ENCODE measurements at regions not wholly inside any gene's neighbourhood (a gene's known extent, or its start where the extent isn't known, plus 50 kb on each side); places are given as distances from the start of the nearest gene placed in this dataset.

DNA sequence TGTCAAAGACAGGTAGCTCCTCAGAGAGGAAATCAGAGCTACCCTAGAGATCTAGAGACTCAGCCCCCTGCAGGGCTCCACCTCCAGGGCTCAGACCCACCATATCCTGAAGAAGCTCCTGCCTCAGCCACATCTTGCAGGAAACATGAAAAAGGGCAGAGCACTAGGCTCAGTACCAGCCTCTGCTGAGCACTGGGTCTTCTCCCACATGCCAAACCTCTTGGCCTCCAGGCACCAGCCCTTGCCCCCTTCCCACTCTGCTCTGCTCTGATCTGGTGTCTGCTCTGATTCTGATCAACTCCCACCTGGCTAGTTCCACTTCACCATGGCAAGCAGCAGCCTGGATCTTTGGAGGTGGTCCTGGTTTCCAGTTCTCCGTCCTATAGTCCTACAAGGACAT is 114.3 kb upstream of the SLC66A3 start:
- no peak for DNase-seq (ENCODE audit: extremely low spot score)
- ChIA-PET CTCF (no interaction called here), POLR2A (no interaction called here)
- TF ChIP-seq SUZ12 (IDR thresholded peaks at IDR 0.05) (no peak), FOXM1 (IDR thresholded peaks at IDR 0.05; ENCODE audit: borderline replicate concordance) (no peak), FOXA1 (IDR thresholded peaks at IDR 0.05) (no peak), ARNT (IDR thresholded peaks at IDR 0.05) (no peak), L3MBTL2 (conservative IDR thresholded peaks at IDR 0.05) (no peak), CTBP1 (IDR thresholded peaks at IDR 0.05; ENCODE audit: borderline replicate concordance) (no peak), ZNF384 (IDR thresholded peaks at IDR 0.05) (no peak), ELF4 (IDR thresholded peaks at IDR 0.05) (no peak), TARDBP (IDR thresholded peaks at IDR 0.05) (no peak), FOXK2 (IDR thresholded peaks at IDR 0.05) (no peak), LEF1 (IDR thresholded peaks at IDR 0.05; ENCODE audit: borderline replicate concordance) (no peak), BHLHE40 (IDR thresholded peaks at IDR 0.05; ENCODE audit: borderline replicate concordance) (no peak), HDGF (IDR thresholded peaks at IDR 0.05; ENCODE audit: borderline replicate concordance) (no peak), SP1 (IDR thresholded peaks at IDR 0.05) (no peak), NFRKB (IDR thresholded peaks at IDR 0.05) (no peak)
- TF ChIP-seq, protein P1, sequence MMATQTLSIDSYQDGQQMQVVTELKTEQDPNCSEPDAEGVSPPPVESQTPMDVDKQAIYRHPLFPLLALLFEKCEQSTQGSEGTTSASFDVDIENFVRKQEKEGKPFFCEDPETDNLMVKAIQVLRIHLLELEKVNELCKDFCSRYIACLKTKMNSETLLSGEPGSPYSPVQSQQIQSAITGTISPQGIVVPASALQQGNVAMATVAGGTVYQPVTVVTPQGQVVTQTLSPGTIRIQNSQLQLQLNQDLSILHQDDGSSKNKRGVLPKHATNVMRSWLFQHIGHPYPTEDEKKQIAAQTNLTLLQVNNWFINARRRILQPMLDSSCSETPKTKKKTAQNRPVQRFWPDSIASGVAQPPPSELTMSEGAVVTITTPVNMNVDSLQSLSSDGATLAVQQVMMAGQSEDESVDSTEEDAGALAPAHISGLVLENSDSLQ (IDR thresholded peaks at IDR 0.05): no peak

DNA sequence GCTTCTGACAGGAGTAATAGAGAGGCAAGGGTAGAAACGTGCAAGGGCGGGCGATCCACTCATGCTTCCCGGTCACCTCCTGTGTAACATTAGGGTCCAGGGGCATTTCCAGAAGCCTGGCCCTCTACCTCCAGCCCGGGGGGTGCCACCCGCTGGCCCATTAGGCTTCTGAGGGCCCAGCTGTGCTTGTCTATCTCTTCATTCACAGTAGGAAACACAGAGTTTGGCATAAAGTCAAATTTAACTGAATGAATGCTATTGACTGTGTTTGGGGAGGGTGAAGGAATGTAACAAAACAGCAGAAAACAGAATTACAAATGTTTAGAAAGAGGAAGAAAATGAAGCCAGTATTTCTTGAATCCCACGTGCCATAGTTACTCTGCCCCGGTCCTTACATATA is 112.4 kb upstream of the SLC66A3 start:
- CTCF ChIA-PET: no interaction called here
- no peak for TF ChIP-seq CTBP1 (IDR thresholded peaks at IDR 0.05; ENCODE audit: borderline replicate concordance)
- TF ChIP-seq L3MBTL2 (conservative IDR thresholded peaks at IDR 0.05): no peak
- no peak for TF ChIP-seq TARDBP (IDR thresholded peaks at IDR 0.05)
- TF ChIP-seq, protein P1 (IDR thresholded peaks at IDR 0.05): no peak
- no peak for TF ChIP-seq ELF4 (IDR thresholded peaks at IDR 0.05)
- no peak for TF ChIP-seq SP1 (IDR thresholded peaks at IDR 0.05)
- TF ChIP-seq HDGF (IDR thresholded peaks at IDR 0.05; ENCODE audit: borderline replicate concordance): no peak
- no peak for TF ChIP-seq NFRKB (IDR thresholded peaks at IDR 0.05)
- no peak for TF ChIP-seq ZNF384 (IDR thresholded peaks at IDR 0.05)
- TF ChIP-seq SUZ12 (IDR thresholded peaks at IDR 0.05): no peak
- no peak for TF ChIP-seq BHLHE40 (IDR thresholded peaks at IDR 0.05; ENCODE audit: borderline replicate concordance)
- TF ChIP-seq FOXK2 (IDR thresholded peaks at IDR 0.05): no peak
- TF ChIP-seq ARNT (IDR thresholded peaks at IDR 0.05): no peak
- no peak for TF ChIP-seq FOXA1 (IDR thresholded peaks at IDR 0.05)
- TF ChIP-seq FOXM1 (IDR thresholded peaks at IDR 0.05; ENCODE audit: borderline replicate concordance): no peak
- no peak for TF ChIP-seq LEF1 (IDR thresholded peaks at IDR 0.05; ENCODE audit: borderline replicate concordance)
- no peak for DNase-seq (ENCODE audit: extremely low spot score)
- POLR2A ChIA-PET: no interaction called here

DNA sequence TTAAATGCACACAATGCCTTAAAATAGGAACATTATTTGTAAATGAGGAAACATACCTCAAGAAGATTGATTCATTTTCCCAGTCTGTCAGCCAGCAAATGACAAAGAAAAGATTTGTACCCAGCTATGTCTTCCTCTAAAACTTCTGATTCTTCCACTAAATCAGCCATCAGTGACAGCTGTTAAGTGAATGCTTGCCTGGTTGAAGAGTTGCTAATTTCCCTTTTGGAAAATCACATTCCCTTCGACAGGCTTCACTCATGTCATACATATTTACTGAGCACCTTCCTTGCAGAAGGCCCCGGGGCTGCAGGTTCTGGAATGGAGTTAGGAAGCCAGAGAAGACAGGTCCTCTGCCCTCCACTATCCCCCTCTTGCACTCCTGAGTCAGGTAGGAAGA is 112.0 kb upstream of the SLC66A3 start:
- DNase-seq (ENCODE audit: extremely low spot score): no peak
- ChIA-PET POLR2A (no interaction called here), CTCF (no interaction called here)
- TF ChIP-seq SUZ12 (IDR thresholded peaks at IDR 0.05): no peak
- TF ChIP-seq CTBP1 (IDR thresholded peaks at IDR 0.05; ENCODE audit: borderline replicate concordance): no peak
- no peak for TF ChIP-seq SP1 (IDR thresholded peaks at IDR 0.05)
- TF ChIP-seq L3MBTL2 (conservative IDR thresholded peaks at IDR 0.05): no peak
- TF ChIP-seq NFRKB (IDR thresholded peaks at IDR 0.05): no peak
- no peak for TF ChIP-seq TARDBP (IDR thresholded peaks at IDR 0.05)
- no peak for TF ChIP-seq ARNT (IDR thresholded peaks at IDR 0.05)
- no peak for TF ChIP-seq ZNF384 (IDR thresholded peaks at IDR 0.05)
- TF ChIP-seq ELF4 (IDR thresholded peaks at IDR 0.05): no peak
- no peak for TF ChIP-seq HDGF (IDR thresholded peaks at IDR 0.05; ENCODE audit: borderline replicate concordance)
- no peak for TF ChIP-seq FOXA1 (IDR thresholded peaks at IDR 0.05)
- TF ChIP-seq LEF1 (IDR thresholded peaks at IDR 0.05; ENCODE audit: borderline replicate concordance): no peak
- no peak for TF ChIP-seq BHLHE40 (IDR thresholded peaks at IDR 0.05; ENCODE audit: borderline replicate concordance)
- no peak for TF ChIP-seq FOXK2 (IDR thresholded peaks at IDR 0.05)
- TF ChIP-seq, protein P1 (IDR thresholded peaks at IDR 0.05): no peak
- no peak for TF ChIP-seq FOXM1 (IDR thresholded peaks at IDR 0.05; ENCODE audit: borderline replicate concordance)

DNA sequence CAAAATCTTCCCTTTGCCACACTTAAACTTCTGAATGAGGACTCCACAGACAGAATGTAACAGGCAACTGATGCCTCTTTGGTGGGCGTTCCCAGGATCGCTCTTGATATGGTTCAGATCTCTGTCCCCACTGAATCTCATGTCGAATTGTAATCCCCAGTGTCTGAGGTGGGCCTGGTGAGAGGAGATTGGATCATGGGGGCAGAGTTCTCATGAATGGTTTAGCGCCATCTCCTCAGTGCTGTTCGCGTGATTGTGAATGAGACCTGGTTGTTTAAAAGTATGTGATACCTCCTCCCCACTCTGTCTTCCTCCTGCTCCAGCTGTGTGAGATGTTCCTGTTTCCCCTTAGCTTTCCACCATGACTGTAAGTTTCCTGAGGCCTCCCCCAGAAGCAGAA is 111.1 kb upstream of the SLC66A3 start:
- no peak for DNase-seq (ENCODE audit: extremely low spot score)
- CTCF ChIA-PET: no interaction called here
- POLR2A ChIA-PET: no interaction called here
- no peak for TF ChIP-seq CTBP1 (IDR thresholded peaks at IDR 0.05; ENCODE audit: borderline replicate concordance)
- no peak for TF ChIP-seq FOXA1 (IDR thresholded peaks at IDR 0.05)
- TF ChIP-seq BHLHE40 (IDR thresholded peaks at IDR 0.05; ENCODE audit: borderline replicate concordance): no peak
- TF ChIP-seq NFRKB (IDR thresholded peaks at IDR 0.05): no peak
- no peak for TF ChIP-seq LEF1 (IDR thresholded peaks at IDR 0.05; ENCODE audit: borderline replicate concordance)
- TF ChIP-seq, protein P1 (IDR thresholded peaks at IDR 0.05): no peak
- no peak for TF ChIP-seq FOXM1 (IDR thresholded peaks at IDR 0.05; ENCODE audit: borderline replicate concordance)
- no peak for TF ChIP-seq TARDBP (IDR thresholded peaks at IDR 0.05)
- TF ChIP-seq ZNF384 (IDR thresholded peaks at IDR 0.05): no peak
- TF ChIP-seq ELF4 (IDR thresholded peaks at IDR 0.05): no peak
- TF ChIP-seq HDGF (IDR thresholded peaks at IDR 0.05; ENCODE audit: borderline replicate concordance): no peak
- TF ChIP-seq FOXK2 (IDR thresholded peaks at IDR 0.05): no peak
- TF ChIP-seq SP1 (IDR thresholded peaks at IDR 0.05): no peak
- no peak for TF ChIP-seq L3MBTL2 (conservative IDR thresholded peaks at IDR 0.05)
- no peak for TF ChIP-seq SUZ12 (IDR thresholded peaks at IDR 0.05)
- no peak for TF ChIP-seq ARNT (IDR thresholded peaks at IDR 0.05)

DNA sequence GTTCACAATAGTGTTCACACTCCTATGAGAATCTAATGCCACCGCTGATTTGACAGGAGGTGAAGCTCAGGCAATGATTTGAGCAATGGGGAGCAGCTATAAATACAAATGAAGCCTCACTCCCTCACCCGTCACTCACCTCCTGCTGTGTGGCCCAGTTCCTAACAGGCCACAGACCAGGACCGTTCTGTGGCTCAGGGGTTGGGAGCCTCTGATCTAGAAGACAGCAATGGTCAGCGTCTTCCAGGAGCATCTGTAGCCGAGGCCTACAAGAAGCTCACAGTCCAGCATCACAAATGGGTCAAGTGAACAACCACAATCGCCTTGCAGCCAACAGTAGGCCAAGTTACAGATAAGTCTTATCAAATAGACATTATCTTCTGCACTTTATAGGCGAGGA is 110.0 kb upstream of the SLC66A3 start:
- ChIA-PET POLR2A (no interaction called here), CTCF (no interaction called here)
- no peak for TF ChIP-seq LEF1 (IDR thresholded peaks at IDR 0.05; ENCODE audit: borderline replicate concordance)
- TF ChIP-seq ARNT (IDR thresholded peaks at IDR 0.05): no peak
- no peak for TF ChIP-seq ELF4 (IDR thresholded peaks at IDR 0.05)
- no peak for TF ChIP-seq NFRKB (IDR thresholded peaks at IDR 0.05)
- TF ChIP-seq L3MBTL2 (conservative IDR thresholded peaks at IDR 0.05): no peak
- no peak for TF ChIP-seq HDGF (IDR thresholded peaks at IDR 0.05; ENCODE audit: borderline replicate concordance)
- TF ChIP-seq SUZ12 (IDR thresholded peaks at IDR 0.05): no peak
- no peak for TF ChIP-seq FOXM1 (IDR thresholded peaks at IDR 0.05; ENCODE audit: borderline replicate concordance)
- TF ChIP-seq, protein P1 (IDR thresholded peaks at IDR 0.05): no peak
- no peak for TF ChIP-seq ZNF384 (IDR thresholded peaks at IDR 0.05)
- no peak for TF ChIP-seq BHLHE40 (IDR thresholded peaks at IDR 0.05; ENCODE audit: borderline replicate concordance)
- no peak for TF ChIP-seq FOXK2 (IDR thresholded peaks at IDR 0.05)
- no peak for TF ChIP-seq FOXA1 (IDR thresholded peaks at IDR 0.05)
- DNase-seq (ENCODE audit: extremely low spot score): no peak

All from HEK293T (cell line).